A673 (cell line): ENCODE measurements at regions not wholly inside any gene's neighbourhood (a gene's known extent, or its start where the extent isn't known, plus 50 kb on each side); places are given as distances from the start of the nearest gene placed in this dataset. TPM values are rescaled to one million over a fixed set of nuclear protein-coding genes. Genes with fewer than 3 reads are reported as not detected.

Experiments
- BruUV-seq: library from RNA; stranded (reverse); fragments of 400-500 nt; replicated peaks from 2 replicates; lab custom pipeline; 2021; lab: Mats Ljungman, UMichigan
- CTCF ChIA-PET: fragments of 300-600 bp; sonication (Branson Sonifier 250); formaldehyde crosslinking; loops from one replicate; lab custom pipeline; 2022; ENCODE audit warnings: antibody characterized with exemption; lab: Charles Lee
- POLR2A ChIA-PET: fragments of 300-600 bp; sonication (Branson Sonifier 250); formaldehyde crosslinking; loops from one replicate; lab custom pipeline; 2022; ENCODE audit warnings: antibody characterized with exemption; ENCODE audit not compliant: low non-redundant PET; lab: Charles Lee
- DNase-seq: peaks from one replicate; pipeline ENCODE4 v3.0.0-alpha.2; 2015; ENCODE audit warnings: low spot score
- H3K27ac ChIP-seq: fragments of 200-600 bp; sonication (generic); 2 replicates; pipeline ENCODE4 v1.5.1; 2016; ENCODE audit warnings: mixed run types, low read depth, mild to moderate bottlenecking, mixed read lengths, antibody characterized with exemption, low read length; ENCODE audit not compliant: poor library complexity, severe bottlenecking
- H3K27me3 ChIP-seq: fragments of 200-600 bp; sonication (generic); replicated peaks from 2 replicates; pipeline ENCODE4 v1.6.1; 2017; ENCODE audit warnings: mixed run types, low read depth, mild to moderate bottlenecking, mixed read lengths, antibody characterized with exemption, low read length; ENCODE audit not compliant: insufficient read depth, poor library complexity
- H3K36me3 ChIP-seq: fragments of 200-600 bp; sonication (generic); 2 replicates; pipeline ENCODE4 v1.6.1; 2016; ENCODE audit warnings: mixed run types, mild to moderate bottlenecking, mixed read lengths, antibody characterized with exemption, low read length; ENCODE audit not compliant: insufficient read depth, poor library complexity, severe bottlenecking
- H3K4me1 ChIP-seq: fragments of 200-600 bp; sonication (generic); 2 replicates; pipeline ENCODE4 v1.6.1; 2017; ENCODE audit warnings: mixed run types, mild to moderate bottlenecking, mixed read lengths, antibody characterized with exemption, low read length; ENCODE audit not compliant: insufficient read depth, poor library complexity, severe bottlenecking
- H3K4me3 ChIP-seq: fragments of 200-600 bp; sonication (generic); 2 replicates; pipeline ENCODE4 v1.5.1; 2016; ENCODE audit warnings: low read depth, mixed run types, mild to moderate bottlenecking, mixed read lengths, low read length; ENCODE audit not compliant: poor library complexity, severe bottlenecking
- H3K9me3 ChIP-seq: fragments of 200-600 bp; sonication (generic); 2 replicates; pipeline ENCODE4 v1.6.1; 2016; ENCODE audit warnings: mixed run types, low read depth, mild to moderate bottlenecking, mixed read lengths, antibody characterized with exemption, low read length; ENCODE audit not compliant: poor library complexity, severe bottlenecking
- CTCF ChIP-seq: fragments of 300-800, 200-600 bp; sonication (generic); conservative IDR thresholded peaks from 2 replicates; pipeline ENCODE4 v1.5.1; 2017; ENCODE audit warnings: low read depth, mild to moderate bottlenecking, antibody characterized with exemption, low read length, moderate library complexity, mixed read lengths
- EZH2 ChIP-seq: fragments of 200-600 bp; sonication (generic); IDR thresholded peaks from 2 replicates; pipeline ENCODE4 v1.6.1; 2017; ENCODE audit warnings: borderline replicate concordance, low read depth, mild to moderate bottlenecking, mixed read lengths, antibody characterized with exemption, low read length; ENCODE audit not compliant: poor library complexity, severe bottlenecking
- intact Hi-C: fragments of 100-400 bp; cut with micrococcal nuclease; formaldehyde crosslinking; loops from one replicate; pipeline ENCODE4 v1.10.0; 2022; ENCODE audit not compliant: unreplicated experiment
- microRNA-seq: library from miRNA; unstranded; fragments of <30 nt; microRNA quantifications from one replicate; pipeline ENCODE4 v1.2.0, GENCODE V29; 2021

DNA sequence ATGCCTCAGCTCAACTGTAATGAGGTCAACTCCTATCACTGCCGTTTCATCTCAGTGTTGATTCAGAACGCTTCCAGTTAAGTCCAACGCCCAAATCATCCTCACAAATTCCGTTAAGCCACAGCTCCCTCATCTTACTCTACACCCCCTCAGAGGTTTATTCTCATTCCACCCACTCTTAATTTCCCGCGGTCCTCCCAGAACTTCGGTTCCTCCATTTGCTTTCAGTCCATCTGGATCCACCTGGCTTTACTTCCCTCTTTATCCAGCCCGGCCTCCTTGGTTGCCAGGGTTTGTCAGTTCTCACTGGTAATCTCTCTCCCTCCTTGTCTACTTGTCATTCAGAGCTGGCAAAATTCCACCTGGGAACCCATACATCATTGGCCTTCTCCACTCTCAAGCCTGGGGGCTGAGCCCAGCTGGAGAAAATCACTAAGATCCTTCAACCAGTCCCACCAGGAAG is 51.3 kb upstream of the RUNX1 start:
- no TSS peak for BruUV-seq
- Histone ChIP-seq H3K4me1 (no peaks in the 10 kb centered on the region), H3K36me3 (no peaks in the 10 kb centered on the region), H3K27ac (no peak overlapping the region), H3K9me3 (no peaks in the 10 kb centered on the region), H3K4me3 (no peak overlapping the region), H3K27me3 (no peaks in the 10 kb centered on the region)
- DNase-seq, result no peak
- CTCF ChIA-PET, result no interaction called here
- intact Hi-C loops, result no loop called here
- no peak for TF ChIP-seq CTCF
- TF ChIP-seq EZH2, result no peak
- POLR2A ChIA-PET, result no interaction called here

- H3K9me3 ChIP-seq, result no peaks in the 10 kb centered on the region
- H3K27me3 ChIP-seq, result no peaks in the 10 kb centered on the region
- ChIA-PET POLR2A (no interaction called here), CTCF (no interaction called here)
- no TSS peak for BruUV-seq
- DNase-seq, result no peak
- H3K4me3 ChIP-seq, result no peak overlapping the region
- TF ChIP-seq CTCF (no peak), EZH2 (no peak)
- no peaks in the 10 kb centered on the region for H3K36me3 ChIP-seq
- H3K4me1 ChIP-seq, result no peaks in the 10 kb centered on the region
- H3K27ac ChIP-seq, result no peak overlapping the region
- intact Hi-C loops, result no loop called here
Observed at GRCh38 chr21:35099310-35099709, 50.2 kb upstream of the RUNX1 start.

Small RNA genes in the stretch of these regions (microRNA-seq; reads per million reads assigned to microRNA genes)
- not detected for gene MIR802
